SK-N-SH (cell line): ENCODE measurements at regions not wholly inside any gene's neighbourhood (a gene's known extent, or its start where the extent isn't known, plus 50 kb on each side); places are given as distances from the start of the nearest gene placed in this dataset.

Experiments used
- CTCF ChIA-PET: fragments of 300-600, 350-600 bp; formaldehyde crosslinking; extraction: SDS; loops from one replicate; lab custom pipeline; 2021; lab: Yijun Ruan, JAX
- POLR2A ChIA-PET: fragments of 350-600 bp; sonication (Branson Sonifier 250); formaldehyde crosslinking; extraction: SDS; loops from one replicate; lab custom pipeline; 2020; ENCODE audit warnings: antibody characterized with exemption, inconsistent platforms; lab: Yijun Ruan, JAX
- DNase-seq: peaks from one replicate; pipeline ENCODE4 v3.0.0; 2012
- H2AFZ ChIP-seq: fragments of 200-600 bp; sonication (generic); 2 replicates; pipeline ENCODE4 v1.8.1; 2016; ENCODE audit warnings: antibody characterized with exemption, mild to moderate bottlenecking, low read depth
- H3F3A ChIP-seq: fragments of 200-600 bp; sonication (generic); replicated peaks from 2 replicates; pipeline ENCODE3; 2016; ENCODE audit warnings: antibody characterized with exemption, mild to moderate bottlenecking; ENCODE audit not compliant: insufficient read depth
- H3K27ac ChIP-seq, 2 experiments: fragments of 200-500 bp in 1 of 2; fragments of 200-600 bp in 1 of 2; sonication (Bioruptor generic) in 1 of 2; sonication (generic), shearing (Covaris generic) in 1 of 2; 2 replicates each; pipeline versions ENCODE4 v1.5.1 to v1.6.1; 2014 to 2016; ENCODE audit warnings: low read depth in 2 of 2, inconsistent platforms in 1 of 2, low read length in 1 of 2, mild to moderate bottlenecking in 1 of 2, mixed read lengths in 1 of 2
- H3K27me3 ChIP-seq: fragments of 200-600 bp; sonication (generic), shearing (Covaris generic); 2 replicates; pipeline ENCODE4 v1.6.1; 2016; ENCODE audit warnings: mixed run types; ENCODE audit not compliant: insufficient read depth
- H3K36me3 ChIP-seq, 2 experiments: fragments of 200-500 bp in 1 of 2; fragments of 200-600 bp in 1 of 2; sonication (Bioruptor generic) in 1 of 2; sonication (generic) in 1 of 2; replicated peaks in 1 of 2; 2 replicates each; pipeline versions ENCODE3 to v1.5.1; 2014 to 2016; ENCODE audit warnings: low read length in 1 of 2, mild to moderate bottlenecking in 1 of 2; ENCODE audit not compliant: insufficient read depth in 2 of 2, control insufficient read depth in 1 of 2
- H3K4me1 ChIP-seq, 2 experiments: fragments of 200-500 bp in 1 of 2; fragments of 200-600 bp in 1 of 2; sonication (Bioruptor generic) in 1 of 2; sonication (generic), shearing (Covaris generic) in 1 of 2; 2 replicates each; pipeline versions ENCODE4 v1.5.1 to v1.6.1; 2014 to 2016; ENCODE audit warnings: low read depth in 1 of 2, low read length in 1 of 2, mixed run types in 1 of 2; ENCODE audit not compliant: insufficient read depth in 2 of 2, control insufficient read depth in 1 of 2
- H3K4me2 ChIP-seq: fragments of 200-600 bp; sonication (generic), shearing (Covaris generic); 2 replicates; pipeline ENCODE4 v1.6.1; 2017; ENCODE audit warnings: mixed run types
- H3K4me3 ChIP-seq, 2 experiments: fragments of 200-500 bp in 1 of 2; fragments of 200-600 bp in 1 of 2; sonication (Bioruptor generic) in 1 of 2; sonication (generic), shearing (Covaris generic) in 1 of 2; 2 replicates each; pipeline versions ENCODE4 v1.5.1 to v1.8.1; 2014 to 2016; ENCODE audit warnings: low read depth in 2 of 2, inconsistent platforms in 1 of 2, low read length in 1 of 2, mild to moderate bottlenecking in 1 of 2, mixed read lengths in 1 of 2, moderate library complexity in 1 of 2
- H3K79me2 ChIP-seq: fragments of 200-600 bp; sonication (generic); 2 replicates; pipeline ENCODE4 v1.8.1; 2017; ENCODE audit warnings: mild to moderate bottlenecking; ENCODE audit not compliant: insufficient read depth
- H3K9ac ChIP-seq: fragments of 200-600 bp; sonication (generic); 2 replicates; pipeline ENCODE4 v1.6.1; 2017; ENCODE audit warnings: mixed run types
- H3K9me2 ChIP-seq: fragments of 200-600 bp; sonication (generic); 2 replicates; pipeline ENCODE4 v1.6.1; 2017; ENCODE audit warnings: mixed run types
- H3K9me3 ChIP-seq: fragments of 200-600 bp; sonication (generic); 2 replicates; pipeline ENCODE4 v1.6.1; 2017; ENCODE audit warnings: mixed run types, mild to moderate bottlenecking, moderate library complexity
- H4K20me1 ChIP-seq: fragments of 200-600 bp; sonication (generic); 2 replicates; pipeline ENCODE4 v1.6.1; 2017; ENCODE audit warnings: mild to moderate bottlenecking, mixed run types; ENCODE audit not compliant: insufficient read depth
- EP300 ChIP-seq, 2 experiments: IDR thresholded peaks; 2 replicates each; pipeline versions ENCODE4 v1.4.0 to v1.6.1; 2012; ENCODE audit warnings: borderline replicate concordance in 1 of 2, low read depth in 1 of 2, low read length in 1 of 2
- EZH2phosphoT487 ChIP-seq: fragments of 200-600 bp; sonication (generic); IDR thresholded peaks from 2 replicates; pipeline ENCODE4 v1.6.1; 2017; ENCODE audit warnings: low read depth, mixed run types, mild to moderate bottlenecking, antibody characterized with exemption, moderate library complexity, borderline replicate concordance
- FOSL2 ChIP-seq: IDR thresholded peaks from 2 replicates; pipeline ENCODE4 v1.4.0; 2012; ENCODE audit warnings: low read depth, mild to moderate bottlenecking, moderate library complexity, borderline replicate concordance
- FOXJ3 ChIP-seq: sonication (generic); formaldehyde crosslinking; IDR thresholded peaks from 2 replicates; pipeline ENCODE4 v1.5.1; 2020; ENCODE audit warnings: mild to moderate bottlenecking, missing genetic modification reagents
- FOXM1 ChIP-seq: IDR thresholded peaks from 2 replicates; pipeline ENCODE4 v1.4.0; 2012; ENCODE audit warnings: low read depth, mild to moderate bottlenecking
- GABPA ChIP-seq: IDR thresholded peaks from 2 replicates; pipeline ENCODE4 v1.4.0; 2012; ENCODE audit warnings: low read depth, mild to moderate bottlenecking
- IRF3 ChIP-seq: fragments of 150-350 bp; IDR thresholded peaks from 2 replicates; pipeline ENCODE4 v1.6.1; 2016; ENCODE audit warnings: mild to moderate bottlenecking, low read depth, low read length
- JUND ChIP-seq: IDR thresholded peaks from 2 replicates; pipeline ENCODE4 v1.4.0; 2012
- MAX ChIP-seq: IDR thresholded peaks from 2 replicates; pipeline ENCODE4 v1.4.0; 2012; ENCODE audit warnings: low read depth
- MEF2A ChIP-seq: IDR thresholded peaks from 2 replicates; pipeline ENCODE4 v1.4.0; 2012; ENCODE audit warnings: low read depth, borderline replicate concordance
- NFIC ChIP-seq: IDR thresholded peaks from 2 replicates; pipeline ENCODE4 v1.4.0; 2012; ENCODE audit warnings: borderline replicate concordance
- NRF1 ChIP-seq: IDR thresholded peaks from 2 replicates; pipeline ENCODE4 v1.6.1; 2012; ENCODE audit warnings: low read depth, mild to moderate bottlenecking, low read length
- PBX3 ChIP-seq: IDR thresholded peaks from 2 replicates; pipeline ENCODE4; 2012
- POLR2AphosphoS5 ChIP-seq: IDR thresholded peaks from 2 replicates; pipeline ENCODE4 v1.6.1; 2012; ENCODE audit warnings: low read depth, low read length
- RCOR1 ChIP-seq: fragments of 150-350 bp; IDR thresholded peaks from 2 replicates; pipeline ENCODE4 v1.6.1; 2017; ENCODE audit warnings: antibody characterized with exemption, low read length
- RFX5 ChIP-seq: IDR thresholded peaks from 2 replicates; pipeline ENCODE4 v1.6.1; 2012; ENCODE audit warnings: mild to moderate bottlenecking, improper control_type of control experiment, low read length
- RXRA ChIP-seq: IDR thresholded peaks from 2 replicates; pipeline ENCODE4 v1.4.0; 2012; ENCODE audit warnings: low read depth, mild to moderate bottlenecking, borderline replicate concordance
- SIN3A ChIP-seq: IDR thresholded peaks from 2 replicates; pipeline ENCODE4 v1.6.1; 2012; ENCODE audit warnings: low read depth, mild to moderate bottlenecking, low read length, moderate library complexity, borderline replicate concordance
- SMC3 ChIP-seq: IDR thresholded peaks from 2 replicates; pipeline ENCODE4 v1.6.1; 2012; ENCODE audit warnings: low read depth, low read length, improper control_type of control experiment
- TAF1 ChIP-seq: IDR thresholded peaks from 2 replicates; pipeline ENCODE4 v1.6.1; 2012; ENCODE audit warnings: low read depth, mild to moderate bottlenecking, low read length, moderate library complexity, borderline replicate concordance
- TCF12 ChIP-seq: IDR thresholded peaks from 2 replicates; pipeline ENCODE4 v1.4.0; 2012
- YY1 ChIP-seq: IDR thresholded peaks from 2 replicates; pipeline ENCODE4 v1.4.0; 2012; ENCODE audit warnings: low read depth, mild to moderate bottlenecking
- WGBS: methylation state at CpG from one replicate; pipeline ENCODE4 v1.1.6; 2017; ENCODE audit warnings: low lambda C conversion rate; 5-methylcytosine and 5-hydroxymethylcytosine counted together

DNA sequence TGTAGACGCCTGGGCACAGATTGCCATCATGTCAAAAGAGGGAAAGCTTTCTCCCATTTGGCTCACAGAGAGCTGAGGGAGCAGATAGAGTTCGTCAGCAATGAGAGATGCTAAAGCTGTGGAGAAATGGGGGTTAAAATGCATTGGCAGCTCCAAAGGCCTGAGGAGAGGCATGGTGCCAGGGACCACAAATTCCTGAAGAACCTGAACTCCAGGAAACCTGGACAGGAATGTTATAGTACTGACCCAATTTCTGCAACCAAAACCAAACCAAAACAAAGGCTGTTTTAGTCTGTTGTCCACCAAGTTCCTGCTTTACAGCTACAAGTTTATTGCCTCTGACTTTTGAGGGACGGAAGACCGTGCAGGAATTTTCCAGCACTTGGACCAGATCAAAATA, 575.7 kb downstream of the REEP3 start:
- H3K9me3 ChIP-seq: no peaks in the 10 kb centered on the region
- H3K4me2 ChIP-seq: no peak overlapping the region
- no peak overlapping the region for H3K9ac ChIP-seq
- H3K27ac ChIP-seq: no peak overlapping the region
- ChIA-PET CTCF (no interaction called here), POLR2A (no interaction called here)
- no peaks in the 10 kb centered on the region for H3K36me3 ChIP-seq
- H2AFZ ChIP-seq: no peak overlapping the region
- 55% methylated on average over 4 of the region's 4 CpGs for WGBS
- H3K4me3 ChIP-seq: no peak overlapping the region
- no peak for DNase-seq
- no peaks in the 10 kb centered on the region for H3K79me2 ChIP-seq
- H4K20me1 ChIP-seq: no peaks in the 10 kb centered on the region
- H3K9me2 ChIP-seq: no peaks in the 10 kb centered on the region
- TF ChIP-seq EZH2phosphoT487: no peak
- TF ChIP-seq MAX: no peak
- no peak for TF ChIP-seq YY1
- TF ChIP-seq FOXM1: no peak
- TF ChIP-seq MEF2A: no peak
- TF ChIP-seq PBX3: no peak
- TF ChIP-seq IRF3: no peak
- TF ChIP-seq, all 33 proteins: peak for 0
- Histone ChIP-seq H3K4me1 (no peaks in the 10 kb centered on the region), H3K27me3 (no peaks in the 10 kb centered on the region), H3F3A (peaks cover 4% of the 10 kb centered on the region)

- Histone ChIP-seq H3F3A (peaks cover 4% of the 10 kb centered on the region), H2AFZ (no peak overlapping the region), H3K27ac (no peak overlapping the region), H3K9me3 (no peaks in the 10 kb centered on the region), H3K4me1 (no peaks in the 10 kb centered on the region), H3K36me3 (no peaks in the 10 kb centered on the region), H3K79me2 (no peaks in the 10 kb centered on the region), H4K20me1 (no peaks in the 10 kb centered on the region), H3K9me2 (no peaks in the 10 kb centered on the region), H3K4me3 (no peak overlapping the region), H3K9ac (no peak overlapping the region), H3K27me3 (no peaks in the 10 kb centered on the region), H3K4me2 (no peak overlapping the region)
- 47% methylated on average over 9 of the region's 9 CpGs for WGBS
- DNase-seq: no peak
- ChIA-PET CTCF (interaction anchor here (0.8 kb wide), 1 partner anchor 120 kb away, joined by 4 read pairs; no protein-coding TSS in a partner anchor), POLR2A (no interaction called here)
- TF ChIP-seq SIN3A: no peak
- no peak for TF ChIP-seq NFIC
- TF ChIP-seq GABPA: no peak
- TF ChIP-seq FOSL2: no peak
- TF ChIP-seq POLR2AphosphoS5: no peak
- no peak for TF ChIP-seq SMC3
- TF ChIP-seq RFX5: no peak
- no peak for TF ChIP-seq MEF2A
- TF ChIP-seq TAF1: no peak
- no peak for TF ChIP-seq TCF12
- TF ChIP-seq IRF3: no peak
- TF ChIP-seq PBX3: no peak
- TF ChIP-seq JUND: no peak
- TF ChIP-seq FOXJ3 (CRISPR knock-in tag): no peak
- TF ChIP-seq NRF1: no peak
- no peak for TF ChIP-seq RXRA
- TF ChIP-seq RCOR1: no peak
- no peak for TF ChIP-seq EP300 (IDR thresholded peaks at IDR 0.05; ENCODE audit: borderline replicate concordance in 1 of 2, low read depth in 1 of 2, low read length in 1 of 2)
Measured at GRCh38 chr10:64097391-64098122, 576.4 kb downstream of the REEP3 start.
